ENCODE measurements at regions not wholly inside any gene's neighbourhood (a gene's known extent, or its start where the extent isn't known, plus 50 kb on each side); places are given as distances from the start of the nearest gene placed in this dataset.

DNA sequence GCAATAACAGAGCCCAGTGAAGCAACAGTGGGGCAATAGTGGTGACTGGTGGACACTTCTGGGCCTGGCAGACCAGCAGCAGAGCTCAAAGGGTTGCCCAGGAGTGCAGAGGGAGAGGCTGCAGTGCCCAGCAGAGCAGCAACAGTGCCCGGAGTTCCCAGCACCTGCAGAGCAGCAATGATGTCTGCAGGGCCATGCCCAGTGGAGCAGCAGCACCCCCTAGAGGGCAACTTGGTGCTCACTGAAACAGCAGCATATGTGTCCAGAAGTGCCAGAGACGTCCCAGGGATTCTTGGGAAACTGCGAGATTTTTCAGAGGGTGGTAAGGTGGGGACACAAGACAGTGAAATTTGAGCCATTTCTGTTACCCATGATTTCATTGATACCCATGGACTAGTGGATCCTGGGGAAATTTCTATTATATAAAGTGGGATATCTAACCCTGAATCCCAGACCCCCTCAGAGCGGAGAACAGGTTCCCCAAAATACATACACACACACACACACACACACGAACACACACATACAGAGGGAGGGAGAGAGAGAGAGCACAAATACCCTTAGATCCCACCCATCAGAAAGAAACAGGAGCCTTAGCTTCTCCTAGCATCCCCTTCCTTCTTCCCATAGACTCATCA, 156.9 kb upstream of the GJB5 start:
- TF ChIP-seq, protein P1, sequence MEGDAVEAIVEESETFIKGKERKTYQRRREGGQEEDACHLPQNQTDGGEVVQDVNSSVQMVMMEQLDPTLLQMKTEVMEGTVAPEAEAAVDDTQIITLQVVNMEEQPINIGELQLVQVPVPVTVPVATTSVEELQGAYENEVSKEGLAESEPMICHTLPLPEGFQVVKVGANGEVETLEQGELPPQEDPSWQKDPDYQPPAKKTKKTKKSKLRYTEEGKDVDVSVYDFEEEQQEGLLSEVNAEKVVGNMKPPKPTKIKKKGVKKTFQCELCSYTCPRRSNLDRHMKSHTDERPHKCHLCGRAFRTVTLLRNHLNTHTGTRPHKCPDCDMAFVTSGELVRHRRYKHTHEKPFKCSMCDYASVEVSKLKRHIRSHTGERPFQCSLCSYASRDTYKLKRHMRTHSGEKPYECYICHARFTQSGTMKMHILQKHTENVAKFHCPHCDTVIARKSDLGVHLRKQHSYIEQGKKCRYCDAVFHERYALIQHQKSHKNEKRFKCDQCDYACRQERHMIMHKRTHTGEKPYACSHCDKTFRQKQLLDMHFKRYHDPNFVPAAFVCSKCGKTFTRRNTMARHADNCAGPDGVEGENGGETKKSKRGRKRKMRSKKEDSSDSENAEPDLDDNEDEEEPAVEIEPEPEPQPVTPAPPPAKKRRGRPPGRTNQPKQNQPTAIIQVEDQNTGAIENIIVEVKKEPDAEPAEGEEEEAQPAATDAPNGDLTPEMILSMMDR (IDR thresholded peaks at IDR 0.05; ENCODE audit: extremely low read depth in 1 of 2, insufficient read depth in 1 of 2, low read depth in 1 of 2, low read length in 2 of 2), result peak; percentile 49 to 68
- no peak for TF ChIP-seq FOS (IDR thresholded peaks at IDR 0.05; ENCODE audit: borderline replicate concordance, insufficient read depth, low read length)

Measured in endothelial cell of umbilical vein (primary cell).